Prostate gland (tissue), 2 donors: ENCODE measurements at regions not wholly inside any gene's neighbourhood (a gene's known extent, or its start where the extent isn't known, plus 50 kb on each side); places are given as distances from the start of the nearest gene placed in this dataset.

Experiments used
- DNase-seq: peaks from one replicate; pipeline ENCODE4 v3.0.0-alpha.2; 2019; ENCODE audit warnings: low spot score
- H3K27ac ChIP-seq, 2 donors: fragments of 200-600 bp; sonication (generic); 2 replicates each; pipeline ENCODE4 v1.5.1; 2017 to 2019
- H3K27me3 ChIP-seq: fragments of 200-600 bp; sonication (generic); replicated peaks from 2 replicates; pipeline ENCODE4 v1.5.1; 2019; ENCODE audit not compliant: insufficient read depth
- H3K36me3 ChIP-seq, 2 donors: fragments of 200-600 bp; sonication (generic); 1 replicate in 1 of 2; 2 replicates in 1 of 2; pipeline versions ENCODE4 v1.5.1 to v1.8.1; 2017 to 2019
- H3K4me1 ChIP-seq: fragments of 200-600 bp; sonication (generic); replicated peaks from 2 replicates; pipeline ENCODE4 v1.5.1; 2019
- H3K4me3 ChIP-seq, 2 donors: fragments of 200-600 bp; sonication (generic); 2 replicates each; pipeline ENCODE4 v1.5.1; 2017 to 2019
- H3K9me3 ChIP-seq: fragments of 200-600 bp; sonication (generic); 2 replicates; pipeline ENCODE4 v1.5.1; 2017
- CTCF ChIP-seq, 4 experiments: fragments of 200-600 bp in 2 of 4; fragments of 450-650 bp in 2 of 4; sonication (generic) in 2 of 4; IDR thresholded peaks; 1 replicate in 3 of 4; 2 replicates in 1 of 4; pipeline ENCODE4 v1.5.1; 2016 to 2019; ENCODE audit warnings: antibody characterized with exemption in 4 of 4, mild to moderate bottlenecking in 2 of 4, moderate library complexity in 2 of 4
- POLR2A ChIP-seq: fragments of 450-650 bp; IDR thresholded peaks from one replicate; pipeline ENCODE4 v1.6.1; 2016; ENCODE audit warnings: antibody characterized with exemption, mild to moderate bottlenecking
- POLR2AphosphoS5 ChIP-seq: sonication (generic); formaldehyde crosslinking; IDR thresholded peaks from one replicate; pipeline ENCODE4 v1.6.1; 2017; ENCODE audit warnings: antibody characterized with exemption
- WGBS: methylation state at CpG from one replicate; pipeline ENCODE4 v1.1.5; 2018; 5-methylcytosine and 5-hydroxymethylcytosine counted together
- intact Hi-C: fragments of 100-400 bp; cut with DNase I; formaldehyde crosslinking; loops from one replicate; pipeline ENCODE4 v1.14.2; 2022

GRCh38 chr18:78788161-78788560, 191.5 kb upstream of the SALL3 start:
- no peaks in the 10 kb centered on the region for H3K4me1 ChIP-seq
- WGBS: 88% methylated on average over 14 of the region's 14 CpGs
- intact Hi-C loops: no loop called here
- TF ChIP-seq POLR2A (no peak), POLR2AphosphoS5 (no peak), CTCF (IDR thresholded peaks at IDR 0.05) (no peak)
- H3K4me3 ChIP-seq: no peak overlapping the region
- no peaks in the 10 kb centered on the region for H3K36me3 ChIP-seq
- H3K27me3 ChIP-seq: no peaks in the 10 kb centered on the region
- no peak for DNase-seq
- H3K27ac ChIP-seq: no peak overlapping the region
- H3K9me3 ChIP-seq: no peaks in the 10 kb centered on the region

GRCh38 chr18:78789850-78790249, 189.8 kb upstream of the SALL3 start:
- no peak overlapping the region for H3K27ac ChIP-seq
- H3K9me3 ChIP-seq: no peaks in the 10 kb centered on the region
- H3K4me1 ChIP-seq: no peaks in the 10 kb centered on the region
- intact Hi-C loops: no loop called here
- no peak for DNase-seq
- H3K4me3 ChIP-seq: no peak overlapping the region
- WGBS: 92% methylated on average over 11 of the region's 11 CpGs
- H3K27me3 ChIP-seq: no peaks in the 10 kb centered on the region
- H3K36me3 ChIP-seq: no peaks in the 10 kb centered on the region
- TF ChIP-seq CTCF (IDR thresholded peaks at IDR 0.05) (no peak), POLR2A (no peak), POLR2AphosphoS5 (no peak)

- no peak for TF ChIP-seq POLR2A
- TF ChIP-seq CTCF (IDR thresholded peaks at IDR 0.05): no peak
- no peak for TF ChIP-seq POLR2AphosphoS5
- WGBS: 92% methylated on average over 6 of the region's 6 CpGs
Observed at GRCh38 chr18:78790511-78790910, 189.1 kb upstream of the SALL3 start.

GRCh38 chr18:78790960-78791359, 188.7 kb upstream of the SALL3 start:
- no peaks in the 10 kb centered on the region for H3K27me3 ChIP-seq
- no peaks in the 10 kb centered on the region for H3K9me3 ChIP-seq
- H3K4me1 ChIP-seq: no peaks in the 10 kb centered on the region
- no peak for DNase-seq
- no peak for TF ChIP-seq POLR2AphosphoS5
- no peak for TF ChIP-seq POLR2A
- no peak for TF ChIP-seq CTCF (IDR thresholded peaks at IDR 0.05)
- H3K36me3 ChIP-seq: no peaks in the 10 kb centered on the region
- H3K27ac ChIP-seq: no peak overlapping the region
- intact Hi-C loops: no loop called here
- WGBS: 87% methylated on average over 11 of the region's 11 CpGs
- H3K4me3 ChIP-seq: no peak overlapping the region

More at GRCh38 chr18:78790511-78790910, 189.1 kb upstream of the SALL3 start:
- no peak overlapping the region for H3K27ac ChIP-seq
- H3K36me3 ChIP-seq: no peaks in the 10 kb centered on the region
- no peaks in the 10 kb centered on the region for H3K9me3 ChIP-seq
- H3K27me3 ChIP-seq: no peaks in the 10 kb centered on the region
- H3K4me3 ChIP-seq: no peak overlapping the region
- intact Hi-C loops: no loop called here
- H3K4me1 ChIP-seq: no peaks in the 10 kb centered on the region
- DNase-seq: no peak

GRCh38 chr18:78792094-78792493, 187.5 kb upstream of the SALL3 start:
- Histone ChIP-seq H3K36me3 (no peaks in the 10 kb centered on the region), H3K4me1 (no peaks in the 10 kb centered on the region), H3K4me3 (no peak overlapping the region), H3K9me3 (no peaks in the 10 kb centered on the region), H3K27ac (no peak overlapping the region), H3K27me3 (no peaks in the 10 kb centered on the region)
- 87% methylated on average over 9 of the region's 9 CpGs for WGBS
- no peak for DNase-seq
- no peak for TF ChIP-seq POLR2AphosphoS5
- no peak for TF ChIP-seq CTCF (IDR thresholded peaks at IDR 0.05)
- no peak for TF ChIP-seq POLR2A
- intact Hi-C loops: no loop called here
